ENCODE measurements at regions not wholly inside any gene's neighbourhood (a gene's known extent, or its start where the extent isn't known, plus 50 kb on each side); places are given as distances from the start of the nearest gene placed in this dataset.
"Not testable (repeated sequence)": the region's sequence is repeated elsewhere in the genome, so short reads cannot be mapped to it uniquely, and the experiment has no call there.

DNA sequence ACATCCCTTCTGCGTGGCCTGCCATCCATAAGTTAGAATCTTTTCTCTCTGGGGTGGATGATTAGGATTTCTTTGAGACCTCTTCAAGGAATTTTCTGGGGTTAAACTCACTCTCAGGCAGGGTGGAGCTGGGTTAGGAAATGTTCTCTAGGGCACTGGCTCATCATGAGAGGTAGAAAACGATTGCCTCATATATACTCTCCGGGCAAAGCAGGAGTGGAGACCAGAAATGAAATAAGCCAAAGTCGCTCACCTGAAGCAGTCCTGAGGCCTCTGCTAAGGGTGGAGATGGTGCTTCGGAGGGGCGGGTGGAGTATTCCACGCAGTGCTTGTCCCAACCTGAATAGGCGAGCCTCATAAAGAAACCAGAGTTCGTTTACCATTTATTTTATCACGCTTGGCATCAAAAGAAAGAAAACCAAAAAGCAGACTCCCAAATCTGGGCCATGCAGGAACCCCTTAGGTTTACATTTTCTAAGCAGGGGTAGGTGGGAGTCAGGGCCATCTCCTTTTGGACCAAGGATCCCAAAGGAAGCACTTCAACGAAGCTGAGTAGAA, 249.3 kb upstream of the MEIS1 start:
- H3K4me2 ChIP-seq (ENCODE audit: low read length), result no peak overlapping the region
- no peak for TF ChIP-seq CTCF (IDR thresholded peaks at IDR 0.05)
- H3K79me2 ChIP-seq, result no peaks in the 10 kb centered on the region
- H3K4me1 ChIP-seq, result no peaks in the 10 kb centered on the region
- no peak overlapping the region for H3K9ac ChIP-seq
- no peaks in the 10 kb centered on the region for H3K27me3 ChIP-seq (ENCODE audit: control insufficient read depth, insufficient read depth, low read length)
- H3K9me3 ChIP-seq (ENCODE audit: control insufficient read depth, low read length), result no peaks in the 10 kb centered on the region
- H2AFZ ChIP-seq, result no peak overlapping the region
- no peak overlapping the region for H3K4me3 ChIP-seq (ENCODE audit: low read depth, low read length)
- H3K27ac ChIP-seq, result no peak overlapping the region
- H3K36me3 ChIP-seq (ENCODE audit: control insufficient read depth, insufficient read depth, low read length), result no peaks in the 10 kb centered on the region

- not testable (repeated sequence) for H2AFZ ChIP-seq; H3K4me3 ChIP-seq (ENCODE audit: low read depth, low read length); H3K4me1 ChIP-seq
Observed at GRCh38 chr2:66177128-66177796, 257.7 kb upstream of the MEIS1 start.

DNA sequence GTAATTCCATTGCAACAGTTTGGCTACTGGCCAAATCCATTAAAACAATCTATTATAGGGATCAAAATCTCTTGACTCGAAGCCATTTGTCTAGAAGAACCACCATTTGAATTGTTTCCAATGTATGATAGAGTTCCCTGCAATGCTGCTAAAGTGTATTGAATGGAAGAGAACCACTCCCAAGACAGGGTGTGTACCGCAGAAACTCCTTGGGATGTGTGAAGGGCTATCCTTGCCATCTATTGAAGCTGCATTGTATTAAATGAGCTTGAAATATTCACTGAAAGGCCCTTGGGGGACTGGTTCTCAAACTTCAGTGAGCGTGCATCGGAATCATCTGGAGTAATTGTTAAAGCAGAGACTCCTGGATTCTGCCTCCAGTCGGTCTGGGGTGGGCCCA, 260.4 kb upstream of the MEIS1 start:
- H3K4me3 ChIP-seq (ENCODE audit: low read depth, low read length), result no peak overlapping the region
- H3K9ac ChIP-seq, result no peak overlapping the region
- H2AFZ ChIP-seq, result no peak overlapping the region
- H3K36me3 ChIP-seq (ENCODE audit: control insufficient read depth, insufficient read depth, low read length), result no peaks in the 10 kb centered on the region
- no peak overlapping the region for H3K27ac ChIP-seq
- no peaks in the 10 kb centered on the region for H3K79me2 ChIP-seq
- no peaks in the 10 kb centered on the region for H3K4me1 ChIP-seq
- no peak for TF ChIP-seq CTCF (IDR thresholded peaks at IDR 0.05)
- no peaks in the 10 kb centered on the region for H3K27me3 ChIP-seq (ENCODE audit: control insufficient read depth, insufficient read depth, low read length)
- H3K4me2 ChIP-seq (ENCODE audit: low read length), result no peak overlapping the region
- H3K9me3 ChIP-seq (ENCODE audit: control insufficient read depth, low read length), result no peaks in the 10 kb centered on the region

More at GRCh38 chr2:66177128-66177796, 257.7 kb upstream of the MEIS1 start:
- H3K27me3 ChIP-seq (ENCODE audit: control insufficient read depth, insufficient read depth, low read length); H3K36me3 ChIP-seq (ENCODE audit: control insufficient read depth, insufficient read depth, low read length); H3K9ac ChIP-seq; H3K27ac ChIP-seq; H3K4me2 ChIP-seq (ENCODE audit: low read length); H3K9me3 ChIP-seq (ENCODE audit: control insufficient read depth, low read length); H3K79me2 ChIP-seq: not testable (repeated sequence)

- H3K27me3 ChIP-seq (ENCODE audit: control insufficient read depth, insufficient read depth, low read length), result no peaks in the 10 kb centered on the region
- no peak overlapping the region for H3K9ac ChIP-seq
- no peak overlapping the region for H2AFZ ChIP-seq
- no peak overlapping the region for H3K4me3 ChIP-seq (ENCODE audit: low read depth, low read length)
- H3K4me1 ChIP-seq, result no peaks in the 10 kb centered on the region
- no peaks in the 10 kb centered on the region for H3K9me3 ChIP-seq (ENCODE audit: control insufficient read depth, low read length)
- no peaks in the 10 kb centered on the region for H3K36me3 ChIP-seq (ENCODE audit: control insufficient read depth, insufficient read depth, low read length)
- H3K79me2 ChIP-seq, result no peaks in the 10 kb centered on the region
- TF ChIP-seq CTCF (IDR thresholded peaks at IDR 0.05), result no peak
- H3K27ac ChIP-seq, result no peak overlapping the region
- no peak overlapping the region for H3K4me2 ChIP-seq (ENCODE audit: low read length)
Observed at GRCh38 chr2:66173645-66174044, 261.3 kb upstream of the MEIS1 start.

GRCh38 chr2:66171530-66171929, 263.4 kb upstream of the MEIS1 start:
- H3K4me3 ChIP-seq (ENCODE audit: low read depth, low read length), result no peak overlapping the region
- no peak for TF ChIP-seq CTCF (IDR thresholded peaks at IDR 0.05)
- no peak overlapping the region for H3K9ac ChIP-seq
- no peaks in the 10 kb centered on the region for H3K27me3 ChIP-seq (ENCODE audit: control insufficient read depth, insufficient read depth, low read length)
- H3K4me1 ChIP-seq, result no peaks in the 10 kb centered on the region
- H3K36me3 ChIP-seq (ENCODE audit: control insufficient read depth, insufficient read depth, low read length), result no peaks in the 10 kb centered on the region
- no peak overlapping the region for H3K4me2 ChIP-seq (ENCODE audit: low read length)
- H3K9me3 ChIP-seq (ENCODE audit: control insufficient read depth, low read length), result no peaks in the 10 kb centered on the region
- H3K79me2 ChIP-seq, result no peaks in the 10 kb centered on the region
- no peak overlapping the region for H3K27ac ChIP-seq
- H2AFZ ChIP-seq, result no peak overlapping the region
